ENCODE measurements at regions not wholly inside any gene's neighbourhood (a gene's known extent, or its start where the extent isn't known, plus 50 kb on each side); places are given as distances from the start of the nearest gene placed in this dataset.

GRCh38 chr7:46229409-46229808, 308.3 kb upstream of the IGFBP3 start:
- DNase-seq (ENCODE audit: extremely low read depth, low read depth) = peak; percentile 20

GRCh38 chr7:46226860-46227259, 305.8 kb upstream of the IGFBP3 start:
- TF ChIP-seq, protein P1, sequence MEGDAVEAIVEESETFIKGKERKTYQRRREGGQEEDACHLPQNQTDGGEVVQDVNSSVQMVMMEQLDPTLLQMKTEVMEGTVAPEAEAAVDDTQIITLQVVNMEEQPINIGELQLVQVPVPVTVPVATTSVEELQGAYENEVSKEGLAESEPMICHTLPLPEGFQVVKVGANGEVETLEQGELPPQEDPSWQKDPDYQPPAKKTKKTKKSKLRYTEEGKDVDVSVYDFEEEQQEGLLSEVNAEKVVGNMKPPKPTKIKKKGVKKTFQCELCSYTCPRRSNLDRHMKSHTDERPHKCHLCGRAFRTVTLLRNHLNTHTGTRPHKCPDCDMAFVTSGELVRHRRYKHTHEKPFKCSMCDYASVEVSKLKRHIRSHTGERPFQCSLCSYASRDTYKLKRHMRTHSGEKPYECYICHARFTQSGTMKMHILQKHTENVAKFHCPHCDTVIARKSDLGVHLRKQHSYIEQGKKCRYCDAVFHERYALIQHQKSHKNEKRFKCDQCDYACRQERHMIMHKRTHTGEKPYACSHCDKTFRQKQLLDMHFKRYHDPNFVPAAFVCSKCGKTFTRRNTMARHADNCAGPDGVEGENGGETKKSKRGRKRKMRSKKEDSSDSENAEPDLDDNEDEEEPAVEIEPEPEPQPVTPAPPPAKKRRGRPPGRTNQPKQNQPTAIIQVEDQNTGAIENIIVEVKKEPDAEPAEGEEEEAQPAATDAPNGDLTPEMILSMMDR (IDR thresholded peaks at IDR 0.05; ENCODE audit: low read depth, low read length, missing control alignments) = no peak
- DNase-seq (ENCODE audit: extremely low read depth, low read depth) = no peak
- H3K4me3 ChIP-seq (replicated peaks; ENCODE audit: low read depth, low read length) = no peak overlapping the region

More at GRCh38 chr7:46229409-46229808, 308.3 kb upstream of the IGFBP3 start:
- no peak overlapping the region for H3K4me3 ChIP-seq (replicated peaks; ENCODE audit: low read depth, low read length)
- TF ChIP-seq, protein P1 (IDR thresholded peaks at IDR 0.05; ENCODE audit: low read depth, low read length, missing control alignments) = no peak

DNA sequence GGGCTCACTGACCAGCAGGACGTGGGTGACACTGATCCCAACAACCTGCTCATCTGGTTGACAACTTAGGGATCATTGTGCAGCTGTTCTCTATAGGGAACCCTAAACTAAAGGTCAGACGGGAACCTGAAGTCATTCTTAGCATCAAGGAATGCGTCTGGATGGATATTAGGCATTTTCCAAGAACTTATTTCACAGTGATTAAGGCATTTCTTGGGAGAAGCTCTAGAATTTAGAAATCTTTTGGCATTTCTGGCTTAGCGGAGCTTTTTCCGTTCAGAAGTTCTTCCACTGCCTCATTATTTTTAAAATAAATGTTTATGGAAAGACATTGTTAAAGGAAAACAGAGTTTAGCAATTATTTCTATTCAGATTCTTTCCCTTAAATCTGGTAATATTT, 303.3 kb upstream of the IGFBP3 start:
- TF ChIP-seq, protein P1 (IDR thresholded peaks at IDR 0.05; ENCODE audit: low read depth, low read length, missing control alignments) = no peak
- DNase-seq (ENCODE audit: extremely low read depth, low read depth) = no peak
- H3K4me3 ChIP-seq (replicated peaks; ENCODE audit: low read depth, low read length) = no peak overlapping the region

DNA sequence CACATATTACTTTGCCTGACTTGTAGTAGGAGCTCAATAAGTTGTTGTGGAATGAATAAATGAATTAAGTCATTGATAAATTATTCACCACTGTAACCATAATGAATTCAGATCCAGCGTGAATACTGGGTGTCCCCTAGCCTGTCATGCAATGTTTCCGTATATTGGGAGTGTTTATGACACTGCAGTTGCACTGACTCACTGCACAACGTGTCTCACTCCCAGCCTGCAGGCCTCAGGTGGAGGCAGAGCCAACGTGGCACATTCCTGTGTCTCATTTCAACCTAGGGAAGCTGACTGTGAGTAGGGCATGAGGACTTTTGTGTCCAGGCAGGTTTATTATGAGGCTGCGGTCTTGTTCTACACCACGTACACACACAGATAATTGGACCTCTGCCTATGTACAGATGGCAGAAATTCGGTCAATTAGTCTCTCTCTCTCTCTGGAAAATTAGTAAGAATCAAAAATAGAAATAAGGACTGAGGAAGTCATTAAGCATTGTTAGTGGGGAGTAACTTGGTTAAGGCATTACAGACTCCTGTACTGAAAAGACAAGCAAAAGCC, 299.1 kb upstream of the IGFBP3 start:
- no peak for DNase-seq (ENCODE audit: extremely low read depth, low read depth)
- TF ChIP-seq, protein P1 (IDR thresholded peaks at IDR 0.05; ENCODE audit: low read depth, low read length, missing control alignments) = no peak
- no peak overlapping the region for H3K4me3 ChIP-seq (replicated peaks; ENCODE audit: low read depth, low read length)

- DNase-seq (ENCODE audit: extremely low read depth, low read depth) = no peak
- TF ChIP-seq, protein P1 (IDR thresholded peaks at IDR 0.05; ENCODE audit: low read depth, low read length, missing control alignments) = no peak
- H3K4me3 ChIP-seq (replicated peaks; ENCODE audit: low read depth, low read length) = no peak overlapping the region
These were observed 297.6 kb upstream of the IGFBP3 start for GRCh38 chr7:46218461-46219200.

GRCh38 chr7:46215987-46216567, 295.0 kb upstream of the IGFBP3 start:
- TF ChIP-seq, protein P1 (IDR thresholded peaks at IDR 0.05; ENCODE audit: low read depth, low read length, missing control alignments) = no peak
- no peak overlapping the region for H3K4me3 ChIP-seq (replicated peaks; ENCODE audit: low read depth, low read length)
- no peak for DNase-seq (ENCODE audit: extremely low read depth, low read depth)

All from HFF-Myc (cell line).